HL-60 (cell line): ENCODE measurements at regions not wholly inside any gene's neighbourhood (a gene's known extent, or its start where the extent isn't known, plus 50 kb on each side); places are given as distances from the start of the nearest gene placed in this dataset.

Experiments
- DNase-seq, 2 experiments: peaks; one replicate each; pipeline ENCODE4 v3.0.0-alpha.2; 2010 to 2020; ENCODE audit warnings: low read depth in 1 of 2, low spot score in 1 of 2
- H3K27ac ChIP-seq: fragments of 250-450 bp; sonication (Bioruptor Pico); replicated peaks from 2 replicates; pipeline ENCODE4 v1.5.1; 2020; ENCODE audit warnings: mild to moderate bottlenecking, moderate library complexity
- H3K27me3 ChIP-seq: fragments of 250-450 bp; sonication (Bioruptor Pico); 2 replicates; pipeline ENCODE4 v1.5.1; 2021; ENCODE audit warnings: mild to moderate bottlenecking, moderate library complexity; ENCODE audit not compliant: insufficient read depth, poor library complexity, severe bottlenecking
- H3K4me3 ChIP-seq: replicated peaks from 2 replicates; pipeline ENCODE4 v1.5.1; 2011; ENCODE audit warnings: mild to moderate bottlenecking, control low read depth, low read length; ENCODE audit not compliant: insufficient read depth
- GABPA ChIP-seq: IDR thresholded peaks from 2 replicates; pipeline ENCODE4 v1.6.1; 2012; ENCODE audit warnings: low read depth
- POLR2AphosphoS5 ChIP-seq: IDR thresholded peaks from 2 replicates; pipeline ENCODE4 v1.6.1; 2012; ENCODE audit warnings: low read depth
- SPI1 ChIP-seq: IDR thresholded peaks from 2 replicates; pipeline ENCODE4 v1.6.1; 2012; ENCODE audit warnings: low read depth, mild to moderate bottlenecking, borderline replicate concordance
- TF ChIP-seq, protein P1 (sequence below): IDR thresholded peaks from 2 replicates; pipeline ENCODE4 v1.6.1; 2012; ENCODE audit warnings: low read depth; ENCODE audit not compliant: insufficient replicate concordance
- TF ChIP-seq, protein P2 (sequence below): IDR thresholded peaks from one replicate; pipeline ENCODE4 v1.5.1; 2011; ENCODE audit warnings: low read length, control low read depth, inconsistent platforms; ENCODE audit not compliant: insufficient read depth

DNA sequence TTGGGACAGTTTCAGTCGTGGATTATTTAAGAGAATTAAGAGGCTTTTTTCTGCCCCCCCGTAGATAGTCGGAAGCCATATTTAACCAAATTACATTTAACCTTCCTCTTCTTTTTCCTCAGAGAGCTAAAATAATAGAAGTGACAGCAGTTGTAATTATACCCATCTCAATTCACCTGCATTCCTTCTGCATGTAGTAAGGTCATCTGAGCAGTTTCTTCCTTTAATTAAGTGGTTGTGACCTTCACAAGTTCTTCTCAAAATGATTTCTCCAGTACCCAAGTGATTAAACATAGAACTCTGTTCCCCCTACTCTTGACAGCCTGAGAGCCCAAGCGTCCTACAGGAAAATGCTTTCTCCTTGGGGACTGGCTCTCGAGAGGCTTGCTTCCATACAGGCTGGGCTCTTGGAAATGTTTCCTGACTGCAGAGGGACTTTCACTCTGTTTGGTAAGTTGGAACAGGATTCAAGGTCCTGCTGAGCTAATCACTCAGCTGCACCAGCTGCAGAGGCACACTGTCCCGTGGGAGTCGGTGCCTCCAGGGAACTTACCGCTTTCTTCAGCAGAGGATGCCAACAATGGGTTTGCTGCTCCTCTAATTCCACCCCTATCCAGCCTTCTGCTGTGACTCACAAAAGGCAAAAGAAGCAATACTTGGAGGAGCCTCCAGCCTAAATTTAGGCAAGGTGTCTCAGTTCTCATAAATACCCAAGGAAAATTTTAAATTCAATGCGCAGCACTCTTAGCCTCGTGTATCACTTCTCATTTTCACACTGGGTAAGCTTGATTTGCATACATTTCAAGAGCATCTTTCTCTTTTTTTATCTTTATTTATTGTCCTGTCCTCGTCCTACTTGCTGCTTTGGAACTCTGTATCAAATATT is 414.9 kb downstream of the KIF16B start:
- TF ChIP-seq, protein P1, sequence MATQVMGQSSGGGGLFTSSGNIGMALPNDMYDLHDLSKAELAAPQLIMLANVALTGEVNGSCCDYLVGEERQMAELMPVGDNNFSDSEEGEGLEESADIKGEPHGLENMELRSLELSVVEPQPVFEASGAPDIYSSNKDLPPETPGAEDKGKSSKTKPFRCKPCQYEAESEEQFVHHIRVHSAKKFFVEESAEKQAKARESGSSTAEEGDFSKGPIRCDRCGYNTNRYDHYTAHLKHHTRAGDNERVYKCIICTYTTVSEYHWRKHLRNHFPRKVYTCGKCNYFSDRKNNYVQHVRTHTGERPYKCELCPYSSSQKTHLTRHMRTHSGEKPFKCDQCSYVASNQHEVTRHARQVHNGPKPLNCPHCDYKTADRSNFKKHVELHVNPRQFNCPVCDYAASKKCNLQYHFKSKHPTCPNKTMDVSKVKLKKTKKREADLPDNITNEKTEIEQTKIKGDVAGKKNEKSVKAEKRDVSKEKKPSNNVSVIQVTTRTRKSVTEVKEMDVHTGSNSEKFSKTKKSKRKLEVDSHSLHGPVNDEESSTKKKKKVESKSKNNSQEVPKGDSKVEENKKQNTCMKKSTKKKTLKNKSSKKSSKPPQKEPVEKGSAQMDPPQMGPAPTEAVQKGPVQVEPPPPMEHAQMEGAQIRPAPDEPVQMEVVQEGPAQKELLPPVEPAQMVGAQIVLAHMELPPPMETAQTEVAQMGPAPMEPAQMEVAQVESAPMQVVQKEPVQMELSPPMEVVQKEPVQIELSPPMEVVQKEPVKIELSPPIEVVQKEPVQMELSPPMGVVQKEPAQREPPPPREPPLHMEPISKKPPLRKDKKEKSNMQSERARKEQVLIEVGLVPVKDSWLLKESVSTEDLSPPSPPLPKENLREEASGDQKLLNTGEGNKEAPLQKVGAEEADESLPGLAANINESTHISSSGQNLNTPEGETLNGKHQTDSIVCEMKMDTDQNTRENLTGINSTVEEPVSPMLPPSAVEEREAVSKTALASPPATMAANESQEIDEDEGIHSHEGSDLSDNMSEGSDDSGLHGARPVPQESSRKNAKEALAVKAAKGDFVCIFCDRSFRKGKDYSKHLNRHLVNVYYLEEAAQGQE = no peak
- TF ChIP-seq, protein P2, sequence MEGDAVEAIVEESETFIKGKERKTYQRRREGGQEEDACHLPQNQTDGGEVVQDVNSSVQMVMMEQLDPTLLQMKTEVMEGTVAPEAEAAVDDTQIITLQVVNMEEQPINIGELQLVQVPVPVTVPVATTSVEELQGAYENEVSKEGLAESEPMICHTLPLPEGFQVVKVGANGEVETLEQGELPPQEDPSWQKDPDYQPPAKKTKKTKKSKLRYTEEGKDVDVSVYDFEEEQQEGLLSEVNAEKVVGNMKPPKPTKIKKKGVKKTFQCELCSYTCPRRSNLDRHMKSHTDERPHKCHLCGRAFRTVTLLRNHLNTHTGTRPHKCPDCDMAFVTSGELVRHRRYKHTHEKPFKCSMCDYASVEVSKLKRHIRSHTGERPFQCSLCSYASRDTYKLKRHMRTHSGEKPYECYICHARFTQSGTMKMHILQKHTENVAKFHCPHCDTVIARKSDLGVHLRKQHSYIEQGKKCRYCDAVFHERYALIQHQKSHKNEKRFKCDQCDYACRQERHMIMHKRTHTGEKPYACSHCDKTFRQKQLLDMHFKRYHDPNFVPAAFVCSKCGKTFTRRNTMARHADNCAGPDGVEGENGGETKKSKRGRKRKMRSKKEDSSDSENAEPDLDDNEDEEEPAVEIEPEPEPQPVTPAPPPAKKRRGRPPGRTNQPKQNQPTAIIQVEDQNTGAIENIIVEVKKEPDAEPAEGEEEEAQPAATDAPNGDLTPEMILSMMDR = no peak
- TF ChIP-seq SPI1 = no peak
- no peak for TF ChIP-seq POLR2AphosphoS5
- TF ChIP-seq GABPA = no peak
- Histone ChIP-seq H3K27ac (no peak overlapping the region), H3K4me3 (no peak overlapping the region), H3K27me3 (no peaks in the 10 kb centered on the region)
- DNase-seq = no peak

DNA sequence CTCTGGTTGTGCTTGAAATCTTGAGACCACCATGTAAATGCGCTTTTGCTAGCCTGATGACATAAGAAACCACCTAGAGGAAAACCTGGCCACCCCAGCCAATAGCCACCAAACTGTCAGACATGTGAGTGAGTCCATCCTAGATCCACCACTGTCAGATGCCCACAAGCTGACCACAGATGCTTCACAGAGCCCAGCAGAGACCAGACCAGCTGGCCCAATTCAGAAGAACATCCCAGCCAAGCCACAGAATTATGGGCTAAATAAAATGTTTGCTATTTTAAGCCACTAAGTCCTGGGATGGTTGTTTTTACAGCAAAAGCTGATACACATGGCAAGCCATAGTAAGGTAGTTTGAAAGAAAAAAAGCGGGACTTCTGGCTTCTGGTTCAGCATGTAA is 425.3 kb downstream of the KIF16B start:
- TF ChIP-seq, protein P2 = no peak
- TF ChIP-seq GABPA (no peak), SPI1 (no peak), POLR2AphosphoS5 (no peak)
- TF ChIP-seq, protein P1 = no peak
- DNase-seq = no peak
- Histone ChIP-seq H3K4me3 (no peak overlapping the region), H3K27ac (no peak overlapping the region), H3K27me3 (no peaks in the 10 kb centered on the region)

DNA sequence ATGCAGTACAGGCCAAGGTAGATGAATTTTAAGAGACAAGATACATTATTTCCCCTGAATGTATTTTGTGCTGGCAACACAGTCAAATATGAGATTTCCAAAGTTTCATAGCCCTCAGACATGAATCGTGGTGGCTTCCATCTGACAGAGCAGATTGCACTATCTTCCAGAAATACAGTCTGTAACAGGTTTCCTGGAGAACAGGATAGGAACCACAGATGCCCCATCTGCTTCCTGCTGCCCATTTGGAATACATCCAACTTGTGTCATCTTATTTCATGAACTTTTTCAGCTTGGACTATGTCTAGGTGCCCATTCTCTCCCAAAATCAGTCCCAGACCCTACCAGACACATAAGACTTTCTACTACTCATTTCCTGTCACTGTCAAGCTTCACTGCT is 426.0 kb downstream of the KIF16B start:
- H3K27ac ChIP-seq = no peak overlapping the region
- TF ChIP-seq POLR2AphosphoS5 = no peak
- TF ChIP-seq, protein P1 = no peak
- no peak for TF ChIP-seq GABPA
- no peak for TF ChIP-seq SPI1
- TF ChIP-seq, protein P2 = no peak
- H3K27me3 ChIP-seq = no peaks in the 10 kb centered on the region
- H3K4me3 ChIP-seq = no peak overlapping the region
- no peak for DNase-seq
